SK-N-SH treated with all-trans-retinoic acid at 6 μM for 48 hours (cell line): ENCODE measurements at regions not wholly inside any gene's neighbourhood (a gene's known extent, or its start where the extent isn't known, plus 50 kb on each side); places are given as distances from the start of the nearest gene placed in this dataset.

Source experiments
- ATAC-seq: fragments of 200-7000 bp; cut with Tn5 transposase; 3 replicates; pipeline ENCODE4 v1.9.1; 2020; ENCODE audit warnings: mild to moderate bottlenecking, moderate library complexity
- ARNTL ChIP-seq: fragments of 450-650 bp; formaldehyde crosslinking; IDR thresholded peaks from 2 replicates; pipeline ENCODE4 v1.5.0; 2020; ENCODE audit warnings: low read depth, mild to moderate bottlenecking, moderate library complexity, borderline replicate concordance
- BACH2 ChIP-seq: fragments of 250-450 bp; sonication (Bioruptor Pico); IDR thresholded peaks from 2 replicates; pipeline ENCODE4 v1.9.0; 2021; ENCODE audit warnings: mild to moderate bottlenecking, borderline replicate concordance
- CREB5 ChIP-seq: fragments of 250-450 bp; sonication (Bioruptor Pico); IDR thresholded peaks from 2 replicates; pipeline ENCODE4 v1.5.1; 2020; ENCODE audit warnings: low read depth, mild to moderate bottlenecking, moderate library complexity
- CSDC2 ChIP-seq: fragments of 250-450 bp; sonication (Bioruptor Pico); IDR thresholded peaks from 2 replicates; pipeline ENCODE4 v1.5.0; 2020; ENCODE audit warnings: mild to moderate bottlenecking, moderate library complexity
- ESRRG ChIP-seq: fragments of 250-450 bp; sonication (Bioruptor Pico); IDR thresholded peaks from 2 replicates; pipeline ENCODE4 v1.6.1; 2021; ENCODE audit warnings: mild to moderate bottlenecking
- GLIS3 ChIP-seq: fragments of 250-450 bp; sonication (Bioruptor Pico); IDR thresholded peaks from 2 replicates; pipeline ENCODE4 v1.5.0; 2020; ENCODE audit warnings: mild to moderate bottlenecking, moderate library complexity
- ISL1 ChIP-seq: fragments of 250-450 bp; sonication (Bioruptor Pico); IDR thresholded peaks from 2 replicates; pipeline ENCODE4 v2.1.2; 2022; ENCODE audit warnings: mild to moderate bottlenecking, moderate library complexity
- OSR1 ChIP-seq: fragments of 250-450 bp; sonication (Bioruptor Pico); IDR thresholded peaks from 2 replicates; pipeline ENCODE4 v1.8.0; 2022; ENCODE audit warnings: moderate library complexity, mild to moderate bottlenecking, inconsistent platforms
- PATZ1 ChIP-seq: fragments of 250-450 bp; sonication (Bioruptor Pico); IDR thresholded peaks from 2 replicates; pipeline ENCODE4 v1.8.0; 2020; ENCODE audit warnings: mild to moderate bottlenecking, moderate library complexity, borderline replicate concordance
- POU6F1 ChIP-seq: fragments of 250-450 bp; sonication (Bioruptor Pico); IDR thresholded peaks from 2 replicates; pipeline ENCODE4 v1.8.0; 2021; ENCODE audit warnings: low read depth, mild to moderate bottlenecking, moderate library complexity, borderline replicate concordance
- RARB ChIP-seq: fragments of 250-450 bp; sonication (Bioruptor Pico); IDR thresholded peaks from 2 replicates; pipeline ENCODE4 v1.8.0; 2021; ENCODE audit warnings: mild to moderate bottlenecking, moderate library complexity
- SNAI2 ChIP-seq: fragments of 250-450 bp; sonication (Bioruptor Pico); IDR thresholded peaks from 2 replicates; pipeline ENCODE4 v1.5.0; 2020; ENCODE audit warnings: mild to moderate bottlenecking, moderate library complexity
- TCF4 ChIP-seq: fragments of 250-450 bp; sonication (Bioruptor Pico); IDR thresholded peaks from 2 replicates; pipeline ENCODE4 v1.8.0; 2021; ENCODE audit warnings: mild to moderate bottlenecking, moderate library complexity, borderline replicate concordance
- TOX ChIP-seq: fragments of 250-450 bp; sonication (Bioruptor Pico); IDR thresholded peaks from 2 replicates; pipeline ENCODE4 v1.8.0; 2021; ENCODE audit warnings: mild to moderate bottlenecking, moderate library complexity, borderline replicate concordance
- TSHZ2 ChIP-seq: fragments of 250-450 bp; sonication (Bioruptor Pico); IDR thresholded peaks from 2 replicates; pipeline ENCODE4 v1.5.0; 2020; ENCODE audit warnings: mild to moderate bottlenecking, moderate library complexity
- ZC3H10 ChIP-seq: fragments of 250-450 bp; sonication (Bioruptor Pico); IDR thresholded peaks from 2 replicates; pipeline ENCODE4 v1.5.1; 2021; ENCODE audit warnings: mild to moderate bottlenecking, moderate library complexity
- ZFP3 ChIP-seq: fragments of 250-450 bp; sonication (Bioruptor Pico); IDR thresholded peaks from 2 replicates; pipeline ENCODE4 v1.5.0; 2020; ENCODE audit warnings: mild to moderate bottlenecking, moderate library complexity
- ZFP30 ChIP-seq: fragments of 450-650 bp; formaldehyde crosslinking; IDR thresholded peaks from 2 replicates; pipeline ENCODE4 v1.5.0; 2022; ENCODE audit warnings: mild to moderate bottlenecking, moderate library complexity
- ZNF565 ChIP-seq: fragments of 450-650 bp; formaldehyde crosslinking; conservative IDR thresholded peaks from 2 replicates; pipeline ENCODE4 v1.5.0; 2020; ENCODE audit warnings: low read depth, mild to moderate bottlenecking, moderate library complexity
- ZNF8 ChIP-seq: fragments of 450-650 bp; formaldehyde crosslinking; IDR thresholded peaks from 2 replicates; pipeline ENCODE4 v1.5.0; 2020; ENCODE audit warnings: mild to moderate bottlenecking, moderate library complexity

- no peak for TF ChIP-seq CREB5 (CRISPR knock-in tag)
- no peak for TF ChIP-seq CSDC2 (CRISPR knock-in tag)
- no peak for TF ChIP-seq ESRRG (CRISPR knock-in tag)
- no peak for TF ChIP-seq ZC3H10 (CRISPR knock-in tag)
- TF ChIP-seq ZFP30 (CRISPR knock-in tag), result no peak
Observed at GRCh38 chr21:24055696-24056095, 1551.6 kb downstream of the MRPL39 start (continued).

- no peak for ATAC-seq
- TF ChIP-seq ZNF565 (CRISPR knock-in tag) (no peak), OSR1 (no peak), TSHZ2 (CRISPR knock-in tag) (no peak)
Observed at GRCh38 chr21:24050231-24050630, 1557.0 kb downstream of the MRPL39 start.

GRCh38 chr21:24046829-24047443 lies 1560.3 kb downstream of the MRPL39 start:
- ATAC-seq, result no peak
- no peak for TF ChIP-seq TOX (CRISPR knock-in tag)
- no peak for TF ChIP-seq ZNF565 (CRISPR knock-in tag)
- TF ChIP-seq ISL1 (CRISPR knock-in tag), result no peak
- TF ChIP-seq OSR1, result no peak
- TF ChIP-seq SNAI2 (CRISPR knock-in tag), result no peak
- TF ChIP-seq POU6F1 (CRISPR knock-in tag), result no peak
- TF ChIP-seq TCF4 (CRISPR knock-in tag), result no peak
- TF ChIP-seq ARNTL, result no peak
- no peak for TF ChIP-seq BACH2 (CRISPR knock-in tag)
- no peak for TF ChIP-seq ZFP30 (CRISPR knock-in tag)
- no peak for TF ChIP-seq TSHZ2 (CRISPR knock-in tag)
- TF ChIP-seq RARB, result no peak
- no peak for TF ChIP-seq ESRRG (CRISPR knock-in tag)
- no peak for TF ChIP-seq CREB5 (CRISPR knock-in tag)
- no peak for TF ChIP-seq GLIS3 (CRISPR knock-in tag)
- TF ChIP-seq PATZ1, result no peak
- TF ChIP-seq ZFP3 (CRISPR knock-in tag), result no peak
- TF ChIP-seq ZC3H10 (CRISPR knock-in tag), result no peak
- TF ChIP-seq ZNF8, result no peak
